GM21447 (cell line): ENCODE measurements at regions not wholly inside any gene's neighbourhood (a gene's known extent, or its start where the extent isn't known, plus 50 kb on each side); places are given as distances from the start of the nearest gene placed in this dataset.
"Not testable (repeated sequence)": the region's sequence is repeated elsewhere in the genome, so short reads cannot be mapped to it uniquely, and the experiment has no call there.

ENCODE experiments used
- ATAC-seq: cut with Tn5 transposase; IDR thresholded peaks from one replicate; pipeline ENCODE4 v1.9.1; 2021; ENCODE audit not compliant: unreplicated experiment

DNA sequence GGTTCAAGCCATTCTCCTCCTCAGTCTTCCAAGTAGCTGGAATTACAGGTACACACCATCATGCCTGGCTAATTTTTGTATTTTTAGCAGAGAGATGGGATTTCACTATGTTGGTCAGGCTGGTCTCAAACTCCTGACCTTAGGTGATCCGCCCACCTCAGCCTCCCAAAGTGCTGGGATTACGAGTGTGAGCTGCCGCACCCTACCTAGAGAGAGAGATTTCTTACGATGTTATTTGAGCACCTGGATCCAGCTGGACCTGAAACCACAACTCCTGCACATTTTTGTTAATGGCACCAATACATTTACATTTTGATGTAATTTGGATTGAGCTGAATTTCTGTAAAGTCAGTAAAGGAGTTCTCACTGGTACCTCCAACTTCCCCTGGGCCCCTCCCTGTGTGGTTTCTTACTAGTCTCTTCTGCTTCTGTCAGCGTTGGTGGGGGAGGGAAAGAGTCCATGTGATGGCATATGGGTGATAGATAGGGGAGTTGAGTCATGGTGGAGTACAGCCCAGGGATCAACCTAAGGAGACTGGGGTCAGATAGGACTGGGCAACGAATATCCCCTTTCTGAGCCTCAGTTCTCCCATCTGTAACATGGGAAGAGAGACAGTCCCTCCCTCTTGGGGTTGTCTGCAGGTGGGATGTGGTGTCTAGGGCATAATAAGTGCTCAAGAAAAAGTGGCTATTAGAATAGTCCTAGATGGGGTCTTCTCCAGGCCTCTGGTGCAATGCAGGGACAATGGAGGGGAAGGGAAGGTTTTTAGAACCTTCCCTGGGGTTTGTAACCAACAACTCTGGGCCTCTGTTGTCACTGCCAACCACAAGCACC lies 83.3 kb upstream of the MED13L start:
- ATAC-seq, result no peak

DNA sequence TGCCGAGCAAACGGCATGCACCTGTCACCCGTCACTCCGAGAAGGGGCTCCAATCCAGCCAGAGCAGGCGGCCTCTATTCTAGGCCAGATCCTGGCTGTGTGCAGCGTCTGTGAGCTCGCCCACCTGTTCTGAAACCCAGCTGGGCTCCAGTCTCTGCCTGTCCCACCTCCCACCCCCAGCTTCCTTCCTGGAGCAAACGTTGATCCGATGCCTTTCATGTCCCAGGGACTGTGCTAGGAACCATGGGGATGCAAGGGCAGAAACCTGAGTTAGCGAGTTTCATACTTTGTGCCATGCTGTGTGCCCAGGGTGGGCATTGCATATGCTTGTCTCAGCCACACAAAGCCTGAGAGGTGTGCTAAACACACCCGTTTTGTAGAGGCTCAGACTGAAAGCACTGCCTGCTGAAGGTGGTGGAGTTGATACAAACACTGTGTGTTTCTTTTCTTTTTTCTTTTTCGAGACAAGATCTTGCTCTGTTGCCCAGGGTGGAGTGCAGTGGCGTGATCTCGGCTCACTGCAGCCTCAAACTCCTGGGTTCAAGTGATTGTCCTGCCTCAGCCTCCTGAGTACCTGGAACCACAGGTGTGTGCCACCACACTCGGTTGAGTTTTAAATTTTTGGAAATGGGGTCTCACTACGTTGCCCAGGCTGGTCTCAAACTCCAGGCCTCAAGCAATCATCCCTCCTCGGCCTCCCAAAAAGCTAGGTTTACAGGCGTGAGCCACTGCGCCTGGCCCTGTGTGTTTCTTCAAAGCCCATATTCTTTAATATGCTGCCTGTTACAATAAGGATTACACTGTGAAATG lies 84.1 kb upstream of the MED13L start:
- no peak for ATAC-seq

DNA sequence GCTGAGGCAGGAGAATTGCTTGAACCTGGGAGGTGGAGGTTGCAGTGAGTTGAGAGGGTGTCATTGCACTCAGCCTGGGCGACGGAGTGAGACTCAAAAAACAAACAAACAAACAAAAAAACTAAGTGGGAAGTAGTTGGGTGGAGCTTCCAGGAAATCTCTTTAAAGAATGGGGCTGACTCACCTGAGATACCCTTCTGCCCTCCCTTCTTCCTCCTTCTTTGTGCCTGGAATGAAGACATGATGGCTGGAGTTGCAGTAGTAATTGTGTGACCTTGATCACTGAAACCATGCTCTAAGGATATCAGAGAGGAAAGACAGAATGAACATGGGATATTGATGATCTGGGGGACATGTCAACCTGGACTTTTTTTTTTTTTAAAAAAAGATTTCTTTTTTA lies 87.6 kb upstream of the MED13L start:
- ATAC-seq, result no peak

DNA sequence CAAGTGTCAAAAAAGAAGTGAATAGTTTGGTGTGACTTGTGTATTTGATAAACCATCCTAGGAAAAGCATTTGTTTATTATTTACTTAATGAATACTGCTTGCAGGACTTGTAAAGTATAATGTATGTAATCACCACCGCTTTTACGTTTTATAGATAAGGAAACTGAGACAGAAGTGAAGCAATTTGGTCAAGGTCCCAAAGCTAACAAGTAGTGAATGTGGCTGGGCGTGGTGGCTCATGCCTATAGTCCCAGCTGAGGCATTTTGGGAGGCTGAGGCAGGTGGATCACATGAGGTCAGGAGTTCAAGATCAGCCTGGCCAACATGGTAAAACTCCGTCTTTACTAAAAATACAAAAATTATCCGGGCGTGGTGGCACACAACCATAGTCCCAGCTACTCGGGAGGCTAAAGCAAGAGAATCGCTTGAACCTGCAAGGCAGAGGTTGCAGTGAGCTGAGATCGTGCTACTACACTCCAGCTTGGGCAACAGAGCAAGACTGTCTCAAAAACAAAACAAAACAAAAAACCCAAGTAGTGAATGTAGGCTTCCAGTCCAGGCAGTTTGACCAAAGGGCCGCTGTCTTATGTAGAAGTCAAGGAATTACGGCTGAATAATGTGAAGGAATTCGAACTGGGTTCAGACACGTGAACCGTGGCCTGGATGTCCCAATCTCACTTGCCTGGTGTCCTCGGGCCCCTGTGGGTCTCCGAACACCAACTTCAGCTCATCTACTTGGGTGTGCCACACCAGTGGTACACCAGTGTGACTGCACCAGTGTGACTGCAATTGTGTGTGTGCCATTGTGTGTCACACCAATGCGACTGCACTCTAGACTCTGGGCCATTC lies 88.3 kb upstream of the MED13L start:
- ATAC-seq, result no peak

DNA sequence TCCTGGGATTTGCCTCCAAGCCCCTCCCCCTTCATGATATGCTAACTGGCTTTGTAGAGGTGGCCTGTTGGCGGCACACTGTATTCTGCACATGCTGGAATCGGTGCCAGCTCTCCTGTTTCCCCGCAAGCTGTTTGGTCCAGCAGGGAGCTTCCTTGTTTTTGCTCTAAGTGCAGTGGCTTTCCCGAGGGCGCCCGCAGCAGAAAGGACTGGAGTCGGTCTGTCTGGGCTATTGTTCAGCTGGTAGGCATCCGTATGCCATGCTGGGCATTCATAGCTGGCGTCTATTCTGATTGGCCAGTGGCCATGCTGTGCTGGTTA lies 88.9 kb upstream of the MED13L start:
- no peak for ATAC-seq

DNA sequence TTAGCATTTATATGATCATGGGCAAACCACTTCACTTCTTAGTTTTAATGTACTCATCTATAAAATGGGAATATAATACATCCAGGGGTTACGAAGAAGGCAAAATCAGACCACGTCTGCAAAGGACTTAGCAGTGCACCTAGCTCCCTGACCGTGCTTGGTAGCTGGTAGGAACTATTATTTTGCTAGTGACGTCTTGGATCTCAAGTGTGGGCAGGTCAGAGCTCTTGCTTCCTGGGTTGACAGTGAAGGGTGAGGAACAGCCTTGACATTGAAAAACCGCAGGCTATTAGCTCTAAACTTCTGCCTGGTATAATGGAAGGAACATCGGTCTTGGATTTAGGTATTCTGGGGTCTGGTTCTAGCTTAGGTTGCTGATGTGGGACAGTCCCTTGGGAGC lies 89.3 kb upstream of the MED13L start:
- no peak for ATAC-seq

DNA sequence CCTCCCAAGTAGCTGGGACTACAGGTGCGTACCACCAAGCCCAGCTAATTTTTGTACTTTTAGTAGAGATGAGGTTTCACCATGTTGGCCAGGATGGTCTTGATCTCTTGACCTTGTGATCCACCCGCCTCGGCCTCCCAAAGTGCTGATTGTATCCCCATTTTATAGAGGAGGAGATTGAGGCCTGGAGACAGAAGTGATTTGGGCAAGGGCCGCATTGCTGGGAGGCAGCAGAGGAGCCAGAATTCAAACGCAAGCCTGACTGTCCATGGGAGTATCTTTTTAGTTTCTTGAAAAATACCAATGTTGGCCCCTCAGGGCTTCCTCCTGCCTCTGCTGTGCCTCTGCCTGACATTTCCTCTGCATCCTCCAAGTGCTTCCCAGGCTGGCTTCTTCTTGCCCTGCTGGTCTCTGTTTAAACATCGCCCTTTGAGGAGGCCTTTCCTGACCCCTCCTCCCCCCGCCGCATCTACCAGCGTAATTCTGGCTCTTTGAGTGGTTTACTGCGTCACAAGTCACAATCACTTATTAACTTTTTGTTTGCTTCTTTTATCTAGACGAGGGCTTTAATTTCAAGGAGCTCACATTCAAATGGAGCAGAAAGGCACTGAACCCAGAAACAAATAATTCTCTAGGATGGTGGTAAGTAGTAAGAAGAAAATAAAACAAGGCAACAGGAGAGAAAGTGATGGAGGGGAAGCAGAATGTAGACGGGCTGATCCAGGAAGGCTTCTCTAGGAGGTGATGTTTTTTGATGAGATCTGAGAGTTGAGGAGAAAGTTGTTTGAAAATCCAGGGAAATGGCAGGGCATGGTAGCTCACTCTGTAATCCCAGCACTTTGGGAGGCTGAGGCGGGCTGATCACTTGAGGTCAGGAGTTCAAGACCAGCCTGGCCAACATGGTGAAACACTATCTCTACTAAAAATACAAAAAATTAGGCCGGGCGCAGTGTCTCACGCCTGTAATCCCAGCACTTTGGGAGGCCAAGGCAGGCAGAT lies 91.0 kb upstream of the MED13L start:
- ATAC-seq, result no peak

DNA sequence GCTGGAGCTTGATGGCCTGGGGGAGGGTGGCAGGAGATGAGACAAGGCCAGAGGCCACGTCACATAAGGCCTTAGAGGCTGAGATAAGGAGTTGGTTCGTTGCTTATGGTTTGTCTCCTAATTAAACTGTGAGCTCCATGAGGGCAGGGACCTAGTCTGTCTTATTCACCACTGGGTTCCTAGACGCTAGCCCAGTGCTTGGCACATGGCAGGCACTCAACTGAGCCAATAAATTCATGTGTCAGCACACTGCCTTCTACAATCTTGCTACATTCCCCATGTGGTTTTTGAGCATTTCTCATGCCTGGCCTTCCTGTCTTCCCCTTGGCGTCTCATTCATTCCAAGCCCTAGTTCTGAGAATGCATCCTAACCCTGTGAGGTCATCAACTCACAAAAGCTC lies 92.5 kb upstream of the MED13L start:
- no peak for ATAC-seq

DNA sequence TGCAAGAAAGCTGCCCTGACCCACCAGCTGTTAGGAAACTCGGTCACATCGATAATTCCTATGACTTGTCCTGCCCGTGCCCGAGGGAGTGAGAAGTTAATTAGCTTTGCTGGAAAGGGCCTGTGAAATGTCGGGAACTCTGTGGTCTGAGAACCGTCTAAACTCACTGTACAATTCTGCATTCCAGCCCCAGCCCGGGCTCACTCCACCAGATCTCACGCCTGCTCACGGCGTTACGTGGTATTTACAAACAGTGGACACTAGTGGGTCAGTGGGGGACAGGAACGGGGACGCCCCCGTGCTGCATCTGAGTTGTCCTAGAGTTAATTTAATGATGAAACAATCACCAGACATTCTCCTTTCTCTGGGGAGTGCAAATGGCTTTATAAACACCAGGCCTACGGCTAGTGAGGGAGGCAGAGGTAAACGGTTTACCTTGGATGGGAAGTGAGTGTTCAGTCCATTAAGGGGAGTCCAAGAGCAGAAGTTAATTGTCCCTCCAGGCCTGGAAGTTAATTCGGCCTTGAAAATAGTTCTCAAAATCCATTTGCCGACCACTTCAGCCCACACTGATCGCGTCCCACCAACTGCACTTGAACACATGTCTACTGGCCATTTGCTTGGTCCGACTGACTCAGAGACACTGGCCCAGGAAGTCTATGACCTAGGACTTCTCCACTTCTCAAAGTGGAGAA lies 93.5 kb upstream of the MED13L start:
- ATAC-seq, result no peak

DNA sequence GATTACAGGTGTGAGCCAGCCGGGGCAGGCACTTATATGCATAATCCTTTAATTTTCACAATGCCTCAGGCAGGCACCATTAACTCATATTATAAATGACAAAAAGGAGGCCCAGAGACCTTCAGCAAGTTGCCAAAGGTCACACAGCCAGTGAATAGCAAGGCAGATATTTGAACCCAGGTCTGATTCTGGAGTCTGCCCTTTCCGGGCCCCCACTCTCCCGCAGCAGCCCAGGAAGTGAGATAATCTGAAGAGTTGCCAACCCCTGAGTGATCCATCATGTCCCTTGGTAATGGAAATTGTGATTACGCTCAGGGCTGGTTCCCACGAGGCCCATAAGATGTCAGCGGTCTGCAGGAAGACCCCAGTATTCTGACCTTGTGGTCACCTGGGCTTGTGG lies 95.3 kb upstream of the MED13L start:
- ATAC-seq, result no peak

DNA sequence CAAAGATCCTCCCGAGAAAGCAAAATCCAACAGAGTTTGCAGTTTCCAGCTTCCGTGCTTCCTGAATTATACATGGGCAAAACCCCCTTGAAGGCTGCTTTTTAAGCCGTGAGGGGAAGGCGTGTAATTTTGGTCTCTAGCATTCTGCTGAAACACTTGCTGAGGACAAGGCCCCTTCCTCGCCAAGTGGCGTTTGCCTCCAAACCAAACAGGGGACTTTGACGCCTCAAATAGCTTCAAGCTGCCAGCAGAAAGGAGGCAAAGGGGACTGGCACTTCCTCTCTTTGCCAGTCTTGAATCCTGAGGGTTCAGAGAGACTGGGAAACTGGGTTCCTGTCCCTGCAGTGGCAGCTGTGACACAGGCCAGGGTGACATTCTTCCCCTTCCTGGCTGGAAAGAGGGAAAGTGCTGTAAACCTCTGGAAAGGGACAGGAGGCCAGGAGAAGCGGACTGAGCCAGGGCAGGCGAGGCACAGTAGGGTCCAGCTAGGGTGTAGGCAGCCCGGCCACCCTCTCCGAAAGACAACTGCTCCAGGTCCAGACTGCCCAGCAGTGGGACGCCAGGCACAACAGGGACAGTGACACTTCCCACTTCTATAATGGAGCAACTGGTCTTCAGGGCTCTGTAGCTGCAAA lies 96.2 kb upstream of the MED13L start:
- no peak for ATAC-seq

DNA sequence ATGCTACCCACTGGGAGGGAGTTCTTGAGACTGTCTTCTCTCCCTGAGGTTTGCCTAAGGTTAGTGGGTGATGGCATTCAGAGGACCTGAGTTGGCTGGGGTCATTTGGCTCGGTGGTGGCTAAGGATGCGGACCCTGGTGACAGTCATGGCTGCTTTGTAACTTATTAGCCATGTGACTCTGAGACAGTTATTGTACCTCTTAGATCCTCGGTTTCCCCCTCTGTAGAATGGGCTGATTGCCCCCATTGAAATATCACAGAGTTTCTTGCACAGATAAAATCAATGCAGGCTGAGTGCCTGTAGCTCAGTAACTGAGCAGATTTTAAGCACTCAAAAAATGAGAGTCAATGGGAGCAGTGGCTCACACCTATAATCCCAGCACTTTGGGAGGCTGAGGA lies 96.7 kb upstream of the MED13L start:
- no peak for ATAC-seq

DNA sequence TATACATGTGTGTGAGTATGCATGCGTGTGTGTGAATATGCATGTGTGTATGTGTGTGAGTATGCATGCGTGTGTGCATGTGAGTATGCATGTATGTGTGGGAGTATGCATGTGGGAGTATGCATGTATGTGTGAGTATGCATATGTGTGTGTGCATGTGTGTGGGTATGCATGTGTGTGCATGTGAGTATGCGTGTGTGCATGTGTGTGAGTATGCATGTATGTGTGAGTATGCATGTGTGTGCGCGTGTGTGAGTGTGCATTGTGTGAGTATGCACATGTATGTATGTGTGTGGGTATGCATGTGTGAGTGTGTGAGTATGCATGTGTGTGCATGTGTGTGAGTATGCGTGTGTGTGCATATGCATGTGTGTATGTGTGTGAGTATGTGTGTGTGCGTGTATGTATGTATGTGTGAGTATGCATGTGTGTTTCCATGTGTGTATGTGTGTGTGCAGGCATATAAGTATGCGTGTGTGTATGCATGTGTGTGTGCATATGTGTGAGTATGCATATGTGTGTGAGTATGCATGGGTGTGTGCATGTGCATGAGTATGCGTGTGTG lies 97.9 kb upstream of the MED13L start:
- no peak for ATAC-seq

DNA sequence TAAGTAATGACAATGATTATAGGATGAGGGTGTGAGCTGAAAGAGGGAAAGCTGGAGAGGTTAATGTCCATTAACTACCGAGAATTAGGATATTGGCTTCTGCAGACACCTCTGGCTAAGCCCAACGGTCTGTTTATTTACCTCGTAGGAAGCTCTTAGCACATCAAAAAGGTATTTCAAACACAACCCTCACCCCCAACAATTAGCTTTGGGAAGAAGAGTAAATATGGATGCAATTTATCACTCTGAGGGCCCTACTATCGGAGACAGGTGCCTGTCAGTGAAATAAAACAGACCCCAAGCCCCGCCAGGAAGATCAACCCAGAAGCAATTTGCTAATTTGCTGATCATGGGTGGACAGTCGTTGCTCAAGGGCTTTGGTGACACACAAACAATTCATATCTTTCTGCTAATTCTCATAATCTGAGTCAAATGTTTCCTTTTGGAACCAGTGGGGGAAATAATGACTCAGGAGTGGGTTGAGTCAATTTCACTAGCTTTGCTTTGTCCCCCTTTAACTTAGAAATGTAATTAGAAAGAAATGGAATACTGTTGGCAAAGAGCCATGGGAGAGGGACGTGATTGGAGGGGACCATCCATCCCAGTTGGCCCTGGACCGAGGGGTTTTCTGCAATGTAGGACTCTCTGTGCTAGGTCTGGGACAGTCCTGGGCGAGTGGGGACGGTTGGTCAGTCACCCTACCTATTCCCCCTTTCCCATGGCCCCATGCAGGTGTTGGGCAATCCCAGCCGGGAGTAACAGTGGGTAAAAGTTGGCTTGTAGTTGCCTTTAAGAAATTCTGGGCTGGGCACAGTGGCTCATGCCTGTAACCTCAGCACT lies 99.1 kb upstream of the MED13L start:
- ATAC-seq, result no peak

DNA sequence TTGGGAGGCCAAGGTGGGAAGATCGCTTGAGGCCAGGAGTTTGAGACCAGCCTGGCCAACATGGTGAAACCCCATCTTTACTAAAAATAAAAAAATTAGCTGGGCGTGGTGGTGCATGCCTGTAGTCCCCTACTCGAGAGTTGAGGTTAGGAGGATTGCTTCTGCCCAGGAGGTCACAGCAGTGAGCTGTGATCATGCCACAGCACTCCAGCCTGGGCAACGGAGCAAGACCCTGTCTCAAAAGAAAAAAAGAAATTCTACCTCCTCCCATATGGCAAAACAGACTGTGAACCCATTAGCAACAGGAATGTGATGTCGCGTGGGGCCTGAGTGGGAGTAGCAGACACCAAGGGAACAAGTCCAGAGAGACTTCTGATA lies 99.7 kb upstream of the MED13L start:
- not testable (repeated sequence) for ATAC-seq

DNA sequence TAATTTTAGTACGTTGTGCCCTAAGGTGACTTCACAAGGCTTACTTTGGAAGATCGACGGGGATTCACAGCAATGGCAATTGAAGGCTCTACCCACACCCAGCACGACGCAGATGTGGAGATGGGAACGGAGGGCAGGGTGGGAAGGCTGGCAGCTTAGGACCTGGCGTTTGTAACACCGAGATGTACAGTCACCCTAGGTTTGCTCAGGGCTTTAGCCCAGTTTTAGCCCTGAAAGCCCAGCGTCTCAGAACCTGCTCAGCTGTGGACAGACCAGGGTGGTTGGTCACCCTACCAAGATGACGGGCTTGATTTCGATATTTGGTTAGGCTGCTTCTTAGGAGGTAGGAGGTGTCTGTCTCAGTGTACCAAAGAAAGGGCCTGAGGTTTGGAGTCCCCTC lies 100.5 kb upstream of the MED13L start:
- no peak for ATAC-seq

DNA sequence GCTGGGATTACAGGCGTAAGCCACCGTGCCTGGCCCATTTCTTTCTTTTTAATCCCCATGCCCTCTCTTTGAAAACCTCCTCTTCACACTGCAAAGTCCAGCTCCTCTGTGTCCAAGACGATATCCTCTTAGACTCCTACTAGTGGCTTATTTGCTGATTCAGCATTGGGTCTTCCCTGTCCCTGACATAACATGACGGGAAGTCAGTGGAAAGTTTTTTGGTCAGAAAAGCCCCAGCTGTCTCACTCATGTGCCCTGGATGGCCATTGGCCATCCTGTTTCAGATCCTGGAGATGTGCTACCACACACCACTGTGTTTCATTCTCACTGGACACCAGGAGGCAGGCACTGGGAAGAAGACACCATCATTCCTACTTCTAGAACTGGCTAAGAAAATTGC lies 102.6 kb upstream of the MED13L start:
- ATAC-seq, result no peak

DNA sequence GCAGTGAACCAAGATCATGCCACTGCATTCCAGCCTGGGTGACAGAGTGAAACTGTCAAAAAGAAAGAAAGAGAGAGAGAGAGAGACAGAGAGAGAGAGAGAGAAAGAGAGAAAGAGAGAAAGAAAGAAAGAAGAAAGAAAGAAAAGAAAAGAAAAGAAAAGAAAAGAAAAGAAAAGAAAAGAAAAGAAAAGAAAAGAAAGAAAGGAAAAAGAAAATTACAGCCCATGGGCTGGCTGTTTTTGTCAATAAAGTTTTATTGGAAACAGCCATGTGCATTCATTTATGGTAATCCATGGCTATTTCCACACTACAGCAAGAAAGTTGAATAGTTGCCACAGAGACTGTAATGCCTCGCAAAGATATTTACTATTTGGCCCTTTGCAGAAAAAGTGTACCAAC lies 103.2 kb upstream of the MED13L start:
- not testable (repeated sequence) for ATAC-seq
